ENCODE measurements at regions not wholly inside any gene's neighbourhood (a gene's known extent, or its start where the extent isn't known, plus 50 kb on each side); places are given as distances from the start of the nearest gene placed in this dataset.

- TF ChIP-seq CTCF (IDR thresholded peaks at IDR 0.05; ENCODE audit: control extremely low read depth in 1 of 3, insufficient read depth in 1 of 3, low read depth in 1 of 3, low read length in 3 of 3) (no peak), SP1 (IDR thresholded peaks at IDR 0.05; ENCODE audit: low read depth, low read length) (no peak), POU5F1 (IDR thresholded peaks at IDR 0.05; ENCODE audit: low read depth, low read length) (no peak), RAD21 (IDR thresholded peaks at IDR 0.05 in 1 of 2, conservative IDR thresholded peaks at IDR 0.05 in 1 of 2; ENCODE audit: low read depth in 2 of 2, low read length in 2 of 2) (no peak), TCF12 (IDR thresholded peaks at IDR 0.05; ENCODE audit: low read depth, low read length) (no peak), GTF2F1 (IDR thresholded peaks at IDR 0.05; ENCODE audit: borderline replicate concordance, low read depth, low read length) (no peak), TBP (IDR thresholded peaks at IDR 0.05; ENCODE audit: low read depth, low read length) (no peak), SRF (IDR thresholded peaks at IDR 0.05; ENCODE audit: low read depth, low read length) (no peak), CHD2 (IDR thresholded peaks at IDR 0.05; ENCODE audit: low read length) (no peak), POLR2A (IDR thresholded peaks at IDR 0.05; ENCODE audit: control extremely low read depth in 1 of 2, low read depth in 2 of 2, low read length in 2 of 2) (no peak), SP2 (IDR thresholded peaks at IDR 0.05; ENCODE audit: low read length) (no peak)
- TF ChIP-seq, protein P1, sequence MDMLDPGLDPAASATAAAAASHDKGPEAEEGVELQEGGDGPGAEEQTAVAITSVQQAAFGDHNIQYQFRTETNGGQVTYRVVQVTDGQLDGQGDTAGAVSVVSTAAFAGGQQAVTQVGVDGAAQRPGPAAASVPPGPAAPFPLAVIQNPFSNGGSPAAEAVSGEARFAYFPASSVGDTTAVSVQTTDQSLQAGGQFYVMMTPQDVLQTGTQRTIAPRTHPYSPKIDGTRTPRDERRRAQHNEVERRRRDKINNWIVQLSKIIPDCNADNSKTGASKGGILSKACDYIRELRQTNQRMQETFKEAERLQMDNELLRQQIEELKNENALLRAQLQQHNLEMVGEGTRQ (IDR thresholded peaks at IDR 0.05; ENCODE audit: low read length) = no peak
- TF ChIP-seq, protein P2, sequence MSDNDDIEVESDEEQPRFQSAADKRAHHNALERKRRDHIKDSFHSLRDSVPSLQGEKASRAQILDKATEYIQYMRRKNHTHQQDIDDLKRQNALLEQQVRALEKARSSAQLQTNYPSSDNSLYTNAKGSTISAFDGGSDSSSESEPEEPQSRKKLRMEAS (IDR thresholded peaks at IDR 0.05) = no peak
These were observed 313.2 kb upstream of the MTPN start for GRCh38 chr7:136290351-136290750.
